ENCODE measurements at regions not wholly inside any gene's neighbourhood (a gene's known extent, or its start where the extent isn't known, plus 50 kb on each side); places are given as distances from the start of the nearest gene placed in this dataset.

DNA sequence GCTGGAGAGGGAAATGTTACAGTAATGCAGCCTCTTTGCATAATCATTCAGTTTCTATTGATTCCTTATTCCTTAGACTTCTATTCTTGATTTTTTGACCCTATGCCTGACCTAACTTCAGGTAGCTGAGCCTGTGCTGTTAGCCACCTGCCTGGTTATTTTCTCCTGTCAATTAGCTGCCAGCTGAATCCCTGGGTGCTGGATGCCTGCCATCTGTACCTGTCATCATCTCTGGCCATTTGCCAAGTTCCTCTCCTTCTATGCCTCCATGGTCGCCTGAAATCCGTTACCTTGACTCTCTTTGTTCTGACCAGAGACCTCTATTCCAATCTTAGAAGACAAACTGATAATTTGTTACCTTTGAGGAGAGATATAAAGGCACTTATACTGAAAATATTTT, 178.3 kb downstream of the CAVIN4 start:
- H3K9me3 ChIP-seq: no peaks in the 10 kb centered on the region
- TF ChIP-seq POLR2AphosphoS5 (IDR thresholded peaks at IDR 0.05): no peak
- TF ChIP-seq POLR2A (IDR thresholded peaks at IDR 0.05; ENCODE audit: low read depth): no peak
- TF ChIP-seq CTCF (IDR thresholded peaks at IDR 0.05): no peak
- TF ChIP-seq EP300 (IDR thresholded peaks at IDR 0.05): no peak
- 67% methylated on average over 2 of the region's 2 CpGs for WGBS
- no peaks in the 10 kb centered on the region for H3K36me3 ChIP-seq
- H3K27ac ChIP-seq (replicated peaks in 1 of 4): no peak overlapping the region
- no peaks in the 10 kb centered on the region for H3K27me3 ChIP-seq
- intact Hi-C loops (cut with DNase I): no loop called here
- no peak for DNase-seq (ENCODE audit: extremely low spot score)
- no peak overlapping the region for H3K4me3 ChIP-seq
- H3K4me1 ChIP-seq: no peaks in the 10 kb centered on the region

GRCh38 chr9:100759215-100759614, 181.3 kb downstream of the CAVIN4 start:
- H3K27me3 ChIP-seq: no peaks in the 10 kb centered on the region
- H3K9me3 ChIP-seq: peaks cover 0 to 8% (median 0%) of the 10 kb centered on the region in 4 donors
- no peak for TF ChIP-seq EP300 (IDR thresholded peaks at IDR 0.05)
- TF ChIP-seq POLR2AphosphoS5 (IDR thresholded peaks at IDR 0.05): no peak
- intact Hi-C loops (cut with DNase I): no loop called here
- no peak overlapping the region for H3K27ac ChIP-seq (replicated peaks in 1 of 4)
- WGBS: 49% methylated on average over 3 of the region's 3 CpGs
- no peaks in the 10 kb centered on the region for H3K36me3 ChIP-seq
- no peaks in the 10 kb centered on the region for H3K4me1 ChIP-seq
- no peak for DNase-seq (ENCODE audit: extremely low spot score)
- H3K4me3 ChIP-seq: no peak overlapping the region

DNA sequence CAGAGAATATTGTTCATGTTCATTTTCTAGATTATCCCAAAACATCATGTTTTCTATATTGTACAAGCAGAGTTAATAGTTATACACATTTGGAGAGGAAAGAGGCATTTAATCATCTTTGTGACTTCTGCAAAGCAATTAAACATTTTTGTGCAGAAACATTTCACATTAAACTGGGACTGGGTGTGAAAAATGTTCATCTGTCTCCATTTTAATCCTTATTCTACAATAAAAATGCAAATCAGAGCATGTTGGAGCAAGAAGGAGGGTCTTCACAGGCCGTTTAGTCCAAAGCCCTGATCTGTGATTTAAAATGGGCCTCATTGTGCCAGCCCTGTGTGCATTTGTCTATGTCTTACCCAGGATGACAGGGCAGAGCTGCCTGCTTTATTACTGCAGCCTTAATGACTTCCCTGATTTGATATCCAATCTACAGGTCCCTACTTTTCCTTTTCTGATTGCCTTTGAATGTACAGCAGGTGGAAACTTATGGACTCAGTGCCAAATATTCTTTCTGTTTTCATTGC, 183.5 kb downstream of the CAVIN4 start:
- Histone ChIP-seq H3K4me1 (no peaks in the 10 kb centered on the region), H3K4me3 (no peak overlapping the region), H3K36me3 (no peaks in the 10 kb centered on the region), H3K27me3 (no peaks in the 10 kb centered on the region), H3K9me3 (peaks cover 0 to 8% (median 0%) of the 10 kb centered on the region in 4 donors), H3K27ac (replicated peaks in 1 of 4) (no peak overlapping the region)
- 23% methylated on average over 1 of the region's 1 CpG for WGBS
- TF ChIP-seq CTCF (IDR thresholded peaks at IDR 0.05) (no peak), POLR2A (IDR thresholded peaks at IDR 0.05; ENCODE audit: low read depth) (no peak), POLR2AphosphoS5 (IDR thresholded peaks at IDR 0.05) (no peak)
- intact Hi-C loops (cut with DNase I): no loop called here
- no peak for DNase-seq (ENCODE audit: extremely low spot score)

DNA sequence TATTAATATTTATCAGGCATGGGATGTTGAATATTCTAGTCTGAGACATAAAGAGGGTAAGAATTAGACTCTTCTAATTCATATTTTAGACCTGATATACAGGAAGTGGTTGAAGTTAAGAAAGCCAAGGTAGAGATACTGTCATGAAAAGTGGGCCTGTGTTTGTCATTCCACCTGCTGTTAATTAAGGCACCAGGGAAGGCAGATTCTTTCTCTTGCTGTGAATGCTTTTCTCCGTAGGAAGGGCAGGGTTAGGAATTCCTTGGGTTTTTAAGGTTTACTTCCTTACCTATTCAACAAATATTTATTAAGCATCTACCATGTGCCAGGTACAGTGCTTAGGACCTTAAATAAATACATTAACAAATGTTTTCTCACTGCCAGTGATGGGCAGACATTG, 196.4 kb downstream of the CAVIN4 start:
- DNase-seq (ENCODE audit: extremely low spot score): no peak
- no peak for TF ChIP-seq POLR2A (IDR thresholded peaks at IDR 0.05; ENCODE audit: low read depth)
- TF ChIP-seq POLR2AphosphoS5 (IDR thresholded peaks at IDR 0.05): no peak
- no peak for TF ChIP-seq EP300 (IDR thresholded peaks at IDR 0.05)
- no peak for TF ChIP-seq CTCF (IDR thresholded peaks at IDR 0.05)
- intact Hi-C loops (cut with DNase I): no loop called here
- Histone ChIP-seq H3K4me1 (no peaks in the 10 kb centered on the region), H3K36me3 (no peaks in the 10 kb centered on the region), H3K27ac (replicated peaks in 1 of 4) (no peak overlapping the region), H3K27me3 (no peaks in the 10 kb centered on the region), H3K9me3 (no peaks in the 10 kb centered on the region), H3K4me3 (no peak overlapping the region)
- 16% methylated on average over 1 of the region's 1 CpG for WGBS

DNA sequence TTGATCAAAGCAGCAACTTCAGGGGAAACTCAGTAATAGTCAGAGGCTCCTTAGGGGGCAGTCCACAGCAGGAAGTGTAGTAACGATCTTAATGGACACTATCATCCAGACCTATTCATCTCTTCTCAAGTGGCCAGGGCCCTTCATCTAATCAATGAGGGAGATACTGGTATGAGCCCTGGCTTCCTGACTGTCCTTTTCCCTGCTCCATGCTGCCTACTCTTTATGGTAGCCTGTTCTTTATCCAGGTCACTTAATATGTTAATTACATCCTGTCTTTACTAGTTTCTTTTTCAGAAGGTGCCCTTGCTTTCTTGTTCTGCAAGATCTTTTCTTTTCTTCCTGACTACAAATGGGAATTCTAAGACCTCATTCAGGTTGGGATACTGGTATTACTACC, 197.1 kb downstream of the CAVIN4 start:
- TF ChIP-seq CTCF (IDR thresholded peaks at IDR 0.05) (no peak), EP300 (IDR thresholded peaks at IDR 0.05) (no peak), POLR2AphosphoS5 (IDR thresholded peaks at IDR 0.05) (no peak), POLR2A (IDR thresholded peaks at IDR 0.05; ENCODE audit: low read depth) (no peak)

More for the DNA sequence above, 197.1 kb downstream of the CAVIN4 start:
- Histone ChIP-seq H3K9me3 (no peaks in the 10 kb centered on the region), H3K4me1 (no peaks in the 10 kb centered on the region), H3K4me3 (no peak overlapping the region), H3K27ac (replicated peaks in 1 of 4) (no peak overlapping the region), H3K27me3 (no peaks in the 10 kb centered on the region), H3K36me3 (no peaks in the 10 kb centered on the region)
- 50% methylated on average over 1 of the region's 1 CpG for WGBS
- DNase-seq (ENCODE audit: extremely low spot score): no peak
- intact Hi-C loops (cut with DNase I): no loop called here

Measured in esophagus muscularis mucosa (tissue), 4 donors.